ENCODE measurements at regions not wholly inside any gene's neighbourhood (a gene's known extent, or its start where the extent isn't known, plus 50 kb on each side); places are given as distances from the start of the nearest gene placed in this dataset.

GRCh38 chr5:93831449-93831848, 90.0 kb upstream of the POU5F2 start:
- H3K4me1 ChIP-seq: no peaks in the 10 kb centered on the region
- H3K9me3 ChIP-seq: peaks cover 0 to 4% of the 10 kb centered on the region in 2 donors
- no peak for TF ChIP-seq CTCF (IDR thresholded peaks at IDR 0.05)
- H3K27me3 ChIP-seq: no peaks in the 10 kb centered on the region
- intact Hi-C loops (cut with DNase I): no loop called here
- no peak for DNase-seq
- H3K4me3 ChIP-seq: no peak overlapping the region
- no peak overlapping the region for H3K27ac ChIP-seq
- no peaks in the 10 kb centered on the region for H3K36me3 ChIP-seq
- peak; percentile 70 for ATAC-seq

GRCh38 chr5:93830893-93831292, 89.5 kb upstream of the POU5F2 start:
- Histone ChIP-seq H3K27me3 (no peaks in the 10 kb centered on the region), H3K9me3 (peaks cover 0 to 4% of the 10 kb centered on the region in 2 donors), H3K4me3 (no peak overlapping the region), H3K36me3 (no peaks in the 10 kb centered on the region), H3K27ac (no peak overlapping the region), H3K4me1 (no peaks in the 10 kb centered on the region)
- intact Hi-C loops (cut with DNase I): no loop called here
- no peak for TF ChIP-seq CTCF (IDR thresholded peaks at IDR 0.05)
- ATAC-seq (no peak), DNase-seq (no peak)

GRCh38 chr5:93829346-93829745, 87.9 kb upstream of the POU5F2 start:
- no peak overlapping the region for H3K4me3 ChIP-seq
- H3K4me1 ChIP-seq: no peaks in the 10 kb centered on the region
- no peak for TF ChIP-seq CTCF (IDR thresholded peaks at IDR 0.05)
- intact Hi-C loops (cut with DNase I): no loop called here
- H3K27ac ChIP-seq: no peak overlapping the region
- H3K36me3 ChIP-seq: no peaks in the 10 kb centered on the region
- H3K9me3 ChIP-seq: peaks cover 0 to 14% of the 10 kb centered on the region in 2 donors
- ATAC-seq: no peak
- DNase-seq: no peak
- no peaks in the 10 kb centered on the region for H3K27me3 ChIP-seq

GRCh38 chr5:93821891-93822415, 80.6 kb upstream of the POU5F2 start:
- Histone ChIP-seq H3K4me1 (no peaks in the 10 kb centered on the region), H3K9me3 (peaks cover 0 to 10% of the 10 kb centered on the region in 2 donors), H3K4me3 (no peak overlapping the region), H3K27ac (no peak overlapping the region), H3K27me3 (no peaks in the 10 kb centered on the region), H3K36me3 (peaks cover 0 to 4% of the 10 kb centered on the region in 2 donors)
- ATAC-seq: no peak
- no peak for TF ChIP-seq CTCF (IDR thresholded peaks at IDR 0.05)
- intact Hi-C loops (cut with DNase I): no loop called here
- no peak for DNase-seq

GRCh38 chr5:93819668-93820067, 78.3 kb upstream of the POU5F2 start:
- TF ChIP-seq CTCF (IDR thresholded peaks at IDR 0.05): no peak
- Histone ChIP-seq H3K4me1 (no peaks in the 10 kb centered on the region), H3K36me3 (peaks cover 0 to 4% of the 10 kb centered on the region in 2 donors), H3K4me3 (no peak overlapping the region), H3K27ac (no peak overlapping the region), H3K27me3 (no peaks in the 10 kb centered on the region), H3K9me3 (peaks cover 0 to 1% of the 10 kb centered on the region in 2 donors)
- intact Hi-C loops (cut with DNase I): no loop called here
- DNase-seq (no peak), ATAC-seq (no peak)

Data from left lung (tissue), 4 donors.